SK-N-MC (cell line): ENCODE measurements at regions not wholly inside any gene's neighbourhood (a gene's known extent, or its start where the extent isn't known, plus 50 kb on each side); places are given as distances from the start of the nearest gene placed in this dataset.

ENCODE experiments used
- EZH2 ChIP-seq: fragments of 200-600 bp; sonication (generic); IDR thresholded peaks from one replicate; pipeline ENCODE4 v1.6.1; 2017; ENCODE audit warnings: antibody characterized with exemption
- FOXP2 ChIP-seq: optimal IDR thresholded peaks from 2 replicates; pipeline ENCODE3; 2011; ENCODE audit warnings: mild to moderate bottlenecking, moderate library complexity; ENCODE audit not compliant: insufficient read depth; ENCODE audit errors: extremely low read length, control extremely low read depth
- POLR2AphosphoS5 ChIP-seq: IDR thresholded peaks from 2 replicates; pipeline ENCODE4 v1.6.1; 2012; ENCODE audit warnings: mild to moderate bottlenecking, low read depth, low read length, borderline replicate concordance

- no peak for TF ChIP-seq EZH2
- TF ChIP-seq POLR2AphosphoS5: no peak
- TF ChIP-seq FOXP2: no peak
These were observed 182.9 kb downstream of the OMA1 start for GRCh38 chr1:58363585-58363984.
